ENCODE measurements at regions not wholly inside any gene's neighbourhood (a gene's known extent, or its start where the extent isn't known, plus 50 kb on each side); places are given as distances from the start of the nearest gene placed in this dataset.

DNA sequence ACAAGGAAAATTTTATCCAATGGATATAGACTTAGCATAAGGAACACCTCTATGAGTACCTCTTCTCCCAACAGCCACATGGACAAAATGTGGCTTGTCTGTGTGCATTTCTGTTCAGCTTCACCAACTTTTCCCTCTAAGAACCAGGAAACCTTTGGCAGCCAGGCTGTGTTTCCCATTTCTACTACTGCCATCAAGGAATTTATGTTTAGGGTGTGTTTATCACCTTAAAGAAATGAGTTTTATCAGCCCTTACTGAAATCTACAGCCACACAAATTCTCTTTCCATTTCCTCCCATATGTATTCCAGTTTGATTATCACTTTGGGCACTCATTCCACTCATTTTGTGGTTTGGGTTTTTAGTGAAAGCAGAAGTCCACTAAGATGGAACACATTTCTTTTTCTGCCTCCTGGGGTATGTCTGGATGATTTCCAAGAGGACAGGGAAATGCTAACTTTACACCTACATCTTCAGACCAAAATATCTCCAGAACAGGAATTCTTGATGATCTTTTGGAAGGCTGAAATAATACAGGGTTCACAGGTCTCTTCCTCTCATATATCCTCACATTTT, 82.6 kb upstream of the MAOA start:
- H4K20me1 ChIP-seq (replicated peaks in 1 of 2; ENCODE audit: control insufficient read depth in 1 of 2, insufficient read depth in 2 of 2, low read length in 2 of 2), result no peaks in the 10 kb centered on the region
- FAIRE-seq (no peak), DNase-seq (ENCODE audit: low read depth in 1 of 2, low spot score in 2 of 2) (no peak)
- no peaks in the 10 kb centered on the region for H3K9me3 ChIP-seq (ENCODE audit: insufficient read depth in 2 of 2, low read depth in 1 of 2, low read length in 1 of 2)
- H3K18ac ChIP-seq (ENCODE audit: extremely low read depth, low read length), result no peak overlapping the region
- H3K56ac ChIP-seq (replicated peaks; ENCODE audit: insufficient read length, low read depth, low read length), result no peak overlapping the region
- H2BK12ac ChIP-seq (ENCODE audit: low read depth, low read length), result no peak overlapping the region
- no peak overlapping the region for H2AK5ac ChIP-seq (ENCODE audit: low read depth, low read length)
- H3K4me1 ChIP-seq (replicated peaks in 1 of 4; ENCODE audit: control insufficient read depth in 3 of 4, insufficient read depth in 4 of 4, low read length in 3 of 4), result no peaks in the 10 kb centered on the region
- no peaks in the 10 kb centered on the region for H3K23me2 ChIP-seq (ENCODE audit: low read depth, low read length)
- no peak overlapping the region for H2BK120ac ChIP-seq (replicated peaks; ENCODE audit: low read depth, low read length)
- ChIA-PET CTCF (ENCODE audit: partially characterized antibody) (no interaction called here), POLR2A (ENCODE audit: partially characterized antibody) (no interaction called here)
- H2BK5ac ChIP-seq (ENCODE audit: low read depth, low read length), result no peak overlapping the region
- no peaks in the 10 kb centered on the region for H3K79me1 ChIP-seq (ENCODE audit: low read depth, low read length)
- no peak overlapping the region for H3K23ac ChIP-seq (ENCODE audit: insufficient read length)
- no peak overlapping the region for H2BK20ac ChIP-seq (ENCODE audit: low read length)
- no peaks in the 10 kb centered on the region for H3K79me2 ChIP-seq (ENCODE audit: control insufficient read depth in 1 of 2, insufficient read depth in 2 of 2, low read length in 2 of 2)
- H3K14ac ChIP-seq (ENCODE audit: insufficient read length), result no peak overlapping the region
- no peak overlapping the region for H4K5ac ChIP-seq (ENCODE audit: insufficient read length, low read depth, low read length)
- H3K27me3 ChIP-seq (replicated peaks in 1 of 4; ENCODE audit: control insufficient read depth in 3 of 4, extremely low read depth in 1 of 4, insufficient read depth in 3 of 4, low read length in 3 of 4), result no peaks in the 10 kb centered on the region
- no peaks in the 10 kb centered on the region for H3K36me3 ChIP-seq (ENCODE audit: control insufficient read depth in 2 of 4, insufficient read depth in 4 of 4, low read length in 3 of 4)
- no peak overlapping the region for H2AFZ ChIP-seq (ENCODE audit: low read length)
- H4K91ac ChIP-seq (replicated peaks; ENCODE audit: insufficient read length, low read length), result no peak overlapping the region
- H4K8ac ChIP-seq (ENCODE audit: extremely low read depth, insufficient read depth, low read length), result no peak overlapping the region
- H3K4me2 ChIP-seq (ENCODE audit: insufficient read depth in 1 of 2, low read depth in 2 of 2, low read length in 2 of 2), result no peak overlapping the region
- H3K4ac ChIP-seq (replicated peaks; ENCODE audit: insufficient read length, low read depth, low read length), result no peak overlapping the region
- no peak overlapping the region for H3K4me3 ChIP-seq (ENCODE audit: extremely low read depth in 1 of 4, insufficient read depth in 2 of 4, low read depth in 3 of 4, low read length in 4 of 4)
- H3K9ac ChIP-seq (replicated peaks in 1 of 4; ENCODE audit: extremely low read depth in 1 of 4, low read depth in 3 of 4, low read length in 3 of 4), result no peak overlapping the region
- H3K27ac ChIP-seq (ENCODE audit: low read depth, low read length), result no peak overlapping the region
- no peak overlapping the region for H2BK15ac ChIP-seq (ENCODE audit: low read length)
- TF ChIP-seq CHD1 (IDR thresholded peaks at IDR 0.05; ENCODE audit: low read depth, low read length) (no peak), RAD21 (IDR thresholded peaks at IDR 0.05 in 1 of 2, conservative IDR thresholded peaks at IDR 0.05 in 1 of 2; ENCODE audit: low read depth in 2 of 2, low read length in 2 of 2) (no peak), TBP (IDR thresholded peaks at IDR 0.05; ENCODE audit: low read depth, low read length) (no peak), BRCA1 (IDR thresholded peaks at IDR 0.05; ENCODE audit: low read depth, low read length) (no peak), BCL11A (IDR thresholded peaks at IDR 0.05; ENCODE audit: low read depth in 2 of 2, low read length in 2 of 2) (no peak), TAF1 (IDR thresholded peaks at IDR 0.05; ENCODE audit: low read depth, low read length) (no peak), CTBP2 (IDR thresholded peaks at IDR 0.05; ENCODE audit: borderline replicate concordance, insufficient read depth, insufficient read length, low read length) (no peak), TEAD4 (IDR thresholded peaks at IDR 0.05; ENCODE audit: low read depth, low read length) (no peak), CREB1 (IDR thresholded peaks at IDR 0.05) (no peak)
- TF ChIP-seq, protein P1, sequence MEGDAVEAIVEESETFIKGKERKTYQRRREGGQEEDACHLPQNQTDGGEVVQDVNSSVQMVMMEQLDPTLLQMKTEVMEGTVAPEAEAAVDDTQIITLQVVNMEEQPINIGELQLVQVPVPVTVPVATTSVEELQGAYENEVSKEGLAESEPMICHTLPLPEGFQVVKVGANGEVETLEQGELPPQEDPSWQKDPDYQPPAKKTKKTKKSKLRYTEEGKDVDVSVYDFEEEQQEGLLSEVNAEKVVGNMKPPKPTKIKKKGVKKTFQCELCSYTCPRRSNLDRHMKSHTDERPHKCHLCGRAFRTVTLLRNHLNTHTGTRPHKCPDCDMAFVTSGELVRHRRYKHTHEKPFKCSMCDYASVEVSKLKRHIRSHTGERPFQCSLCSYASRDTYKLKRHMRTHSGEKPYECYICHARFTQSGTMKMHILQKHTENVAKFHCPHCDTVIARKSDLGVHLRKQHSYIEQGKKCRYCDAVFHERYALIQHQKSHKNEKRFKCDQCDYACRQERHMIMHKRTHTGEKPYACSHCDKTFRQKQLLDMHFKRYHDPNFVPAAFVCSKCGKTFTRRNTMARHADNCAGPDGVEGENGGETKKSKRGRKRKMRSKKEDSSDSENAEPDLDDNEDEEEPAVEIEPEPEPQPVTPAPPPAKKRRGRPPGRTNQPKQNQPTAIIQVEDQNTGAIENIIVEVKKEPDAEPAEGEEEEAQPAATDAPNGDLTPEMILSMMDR (IDR thresholded peaks at IDR 0.05; ENCODE audit: control extremely low read depth in 1 of 3, insufficient read depth in 1 of 3, low read depth in 1 of 3, low read length in 3 of 3), result no peak
